Astrocyte (in vitro differentiated cells and primary cell): ENCODE measurements at regions not wholly inside any gene's neighbourhood (a gene's known extent, or its start where the extent isn't known, plus 50 kb on each side); places are given as distances from the start of the nearest gene placed in this dataset.

Source experiments
- DNase-seq: peaks from one replicate; pipeline ENCODE4 v3.0.0-alpha.2; 2010; ENCODE audit warnings: low read depth
- FAIRE-seq: peaks from 2 replicates; lab custom pipeline; 2011; peaks lifted over from hg19 to GRCh38; lab: Jason Lieb, UNC
- H2AFZ ChIP-seq: 2 replicates; pipeline ENCODE4 v1.6.0; 2012; ENCODE audit warnings: low read depth, low read length, inconsistent platforms
- H3K27ac ChIP-seq: 2 replicates; pipeline ENCODE4 v1.5.1; 2011; ENCODE audit warnings: low read depth, low read length, inconsistent platforms
- H3K27me3 ChIP-seq: 2 replicates; pipeline ENCODE4 v1.6.0; 2011; ENCODE audit warnings: low read length, inconsistent platforms; ENCODE audit not compliant: insufficient read depth
- H3K36me3 ChIP-seq: 2 replicates; pipeline ENCODE4 v1.5.1; 2011; ENCODE audit warnings: low read length, inconsistent platforms; ENCODE audit not compliant: insufficient read depth
- H3K4me1 ChIP-seq: 2 replicates; pipeline ENCODE4 v1.5.1; 2011; ENCODE audit warnings: low read length, inconsistent platforms; ENCODE audit not compliant: insufficient read depth
- H3K4me2 ChIP-seq: 2 replicates; pipeline ENCODE4 v1.6.0; 2012; ENCODE audit warnings: low read length, inconsistent platforms
- H3K4me3 ChIP-seq: 2 replicates; pipeline ENCODE4 v1.5.1; 2011; ENCODE audit warnings: low read depth, mild to moderate bottlenecking, low read length, inconsistent platforms; ENCODE audit not compliant: insufficient read depth
- H3K79me2 ChIP-seq: 2 replicates; pipeline ENCODE4 v1.6.0; 2012; ENCODE audit warnings: mild to moderate bottlenecking, low read length, inconsistent platforms; ENCODE audit not compliant: insufficient read depth
- H3K9ac ChIP-seq: 2 replicates; pipeline ENCODE4 v1.6.0; 2012; ENCODE audit warnings: mild to moderate bottlenecking, low read length, inconsistent platforms
- H3K9me3 ChIP-seq: 2 replicates; pipeline ENCODE4 v1.5.1; 2012; ENCODE audit warnings: low read depth, mild to moderate bottlenecking, low read length, inconsistent platforms; ENCODE audit not compliant: insufficient read depth
- H4K20me1 ChIP-seq: 2 replicates; pipeline ENCODE4 v1.6.0; 2012; ENCODE audit warnings: low read length, inconsistent platforms; ENCODE audit not compliant: insufficient read depth
- H3K27ac Mint-ChIP-seq: one replicate; pipeline ENCODE4 v1.8.0; 2021; ENCODE audit warnings: mild to moderate bottlenecking, mixed read lengths; ENCODE audit not compliant: unreplicated experiment
- H3K27me3 Mint-ChIP-seq: one replicate; pipeline ENCODE4 v1.8.0; 2021; ENCODE audit warnings: low read depth, mixed read lengths; ENCODE audit not compliant: unreplicated experiment
- H3K36me3 Mint-ChIP-seq: one replicate; pipeline ENCODE4 v1.8.0; 2021; ENCODE audit warnings: low read depth, mixed read lengths; ENCODE audit not compliant: unreplicated experiment
- H3K4me1 Mint-ChIP-seq: one replicate; pipeline ENCODE4 v1.8.0; 2021; ENCODE audit warnings: low read depth, mixed read lengths; ENCODE audit not compliant: unreplicated experiment
- H3K4me3 Mint-ChIP-seq: one replicate; pipeline ENCODE4 v1.8.0; 2021; ENCODE audit warnings: mild to moderate bottlenecking, moderate library complexity, mixed read lengths; ENCODE audit not compliant: unreplicated experiment
- H3K9me3 Mint-ChIP-seq: one replicate; pipeline ENCODE4 v1.8.0; 2021; ENCODE audit warnings: mild to moderate bottlenecking, mixed read lengths; ENCODE audit not compliant: unreplicated experiment
- EZH2 ChIP-seq: IDR thresholded peaks from 2 replicates; pipeline ENCODE4 v1.6.1; 2012; ENCODE audit warnings: mild to moderate bottlenecking, low read length, inconsistent platforms; ENCODE audit not compliant: insufficient read depth
- TF ChIP-seq, protein P1 (sequence below): IDR thresholded peaks from 2 replicates; pipeline ENCODE4 v1.5.1; 2011; ENCODE audit warnings: low read depth, mild to moderate bottlenecking, inconsistent platforms, low read length, moderate library complexity; ENCODE audit not compliant: insufficient read depth

DNA sequence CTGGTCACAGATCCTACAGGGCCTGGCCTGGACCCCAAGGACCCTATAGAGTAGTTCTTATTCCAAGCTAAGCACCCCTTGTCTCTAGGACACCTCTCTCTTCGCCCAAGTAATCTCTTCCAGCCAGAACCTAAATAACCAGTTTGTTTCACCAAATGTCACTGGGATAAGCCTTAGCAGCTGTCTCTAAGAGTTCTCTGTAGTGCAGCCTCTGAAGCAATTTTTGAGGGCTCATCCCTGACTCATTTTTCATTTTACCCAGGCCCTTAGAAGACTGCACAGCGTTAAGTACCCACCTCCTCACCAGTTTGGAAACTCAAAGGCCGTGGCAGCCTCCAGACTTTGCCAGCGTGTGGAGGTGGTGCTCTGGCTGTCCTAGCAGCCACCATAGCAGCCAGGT lies 290.1 kb upstream of the SIX2 start:
- Histone ChIP-seq H3K4me2 (no peak overlapping the region), H3K9ac (no peak overlapping the region), H3K36me3 (no peaks in the 10 kb centered on the region), H4K20me1 (no peaks in the 10 kb centered on the region), H3K79me2 (no peaks in the 10 kb centered on the region), H2AFZ (no peak overlapping the region), H3K4me3 (no peak overlapping the region), H3K4me1 (no peaks in the 10 kb centered on the region), H3K9me3 (no peaks in the 10 kb centered on the region), H3K27me3 (peaks cover 19% of the 10 kb centered on the region), H3K27ac (no peak overlapping the region)
- Mint-ChIP-seq H3K27ac (no peak overlapping the region), H3K36me3 (no peaks in the 10 kb centered on the region), H3K4me3 (no peak overlapping the region), H3K27me3 (peaks cover 42% of the 10 kb centered on the region), H3K4me1 (peaks cover 3% of the 10 kb centered on the region), H3K9me3 (peaks cover 9% of the 10 kb centered on the region)
- no peak for DNase-seq
- FAIRE-seq, result no peak
- TF ChIP-seq EZH2, result no peak
- TF ChIP-seq, protein P1, sequence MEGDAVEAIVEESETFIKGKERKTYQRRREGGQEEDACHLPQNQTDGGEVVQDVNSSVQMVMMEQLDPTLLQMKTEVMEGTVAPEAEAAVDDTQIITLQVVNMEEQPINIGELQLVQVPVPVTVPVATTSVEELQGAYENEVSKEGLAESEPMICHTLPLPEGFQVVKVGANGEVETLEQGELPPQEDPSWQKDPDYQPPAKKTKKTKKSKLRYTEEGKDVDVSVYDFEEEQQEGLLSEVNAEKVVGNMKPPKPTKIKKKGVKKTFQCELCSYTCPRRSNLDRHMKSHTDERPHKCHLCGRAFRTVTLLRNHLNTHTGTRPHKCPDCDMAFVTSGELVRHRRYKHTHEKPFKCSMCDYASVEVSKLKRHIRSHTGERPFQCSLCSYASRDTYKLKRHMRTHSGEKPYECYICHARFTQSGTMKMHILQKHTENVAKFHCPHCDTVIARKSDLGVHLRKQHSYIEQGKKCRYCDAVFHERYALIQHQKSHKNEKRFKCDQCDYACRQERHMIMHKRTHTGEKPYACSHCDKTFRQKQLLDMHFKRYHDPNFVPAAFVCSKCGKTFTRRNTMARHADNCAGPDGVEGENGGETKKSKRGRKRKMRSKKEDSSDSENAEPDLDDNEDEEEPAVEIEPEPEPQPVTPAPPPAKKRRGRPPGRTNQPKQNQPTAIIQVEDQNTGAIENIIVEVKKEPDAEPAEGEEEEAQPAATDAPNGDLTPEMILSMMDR, result no peak

DNA sequence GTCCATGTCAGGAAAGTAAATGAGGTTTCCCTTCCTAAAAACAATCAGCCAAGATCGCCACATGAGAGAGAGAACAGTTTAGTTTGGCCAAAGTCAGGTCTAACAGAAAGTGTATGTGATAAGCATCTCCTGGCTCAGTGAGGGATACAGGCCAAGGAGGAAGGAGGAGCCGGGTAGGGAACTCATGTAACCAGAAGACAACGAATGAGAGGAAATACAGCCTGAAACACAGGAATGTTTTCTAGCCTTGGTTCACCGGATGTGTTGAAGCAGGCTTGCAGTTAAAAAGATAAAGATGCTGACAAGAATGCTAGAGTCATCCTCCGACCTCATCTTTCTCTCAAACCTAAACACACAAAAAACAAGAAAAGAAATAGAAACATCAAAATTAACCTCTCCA lies 283.9 kb upstream of the SIX2 start:
- no peak overlapping the region for H3K27ac Mint-ChIP-seq
- no peak overlapping the region for H3K4me2 ChIP-seq
- no peaks in the 10 kb centered on the region for H3K4me1 ChIP-seq
- H3K27ac ChIP-seq, result no peak overlapping the region
- H3K4me3 ChIP-seq, result no peak overlapping the region
- H3K27me3 ChIP-seq, result no peaks in the 10 kb centered on the region
- no peaks in the 10 kb centered on the region for H3K36me3 Mint-ChIP-seq
- H3K79me2 ChIP-seq, result no peaks in the 10 kb centered on the region
- H3K9me3 ChIP-seq, result no peaks in the 10 kb centered on the region
- no peak overlapping the region for H3K4me3 Mint-ChIP-seq
- H3K27me3 Mint-ChIP-seq, result peaks cover 20% of the 10 kb centered on the region
- FAIRE-seq, result no peak
- H3K9me3 Mint-ChIP-seq, result peaks cover 2% of the 10 kb centered on the region
- no peak overlapping the region for H3K9ac ChIP-seq
- no peak overlapping the region for H2AFZ ChIP-seq
- no peaks in the 10 kb centered on the region for H3K36me3 ChIP-seq
- H4K20me1 ChIP-seq, result no peaks in the 10 kb centered on the region
- H3K4me1 Mint-ChIP-seq, result peaks cover 3% of the 10 kb centered on the region
- TF ChIP-seq EZH2, result no peak
- TF ChIP-seq, protein P1, result no peak
- no peak for DNase-seq

- no peak for FAIRE-seq
These were observed 282.0 kb upstream of the SIX2 start for GRCh38 chr2:45291296-45291701.

More at GRCh38 chr2:45291296-45291701, 282.0 kb upstream of the SIX2 start:
- Mint-ChIP-seq H3K27ac (no peak overlapping the region), H3K27me3 (peaks cover 22% of the 10 kb centered on the region), H3K36me3 (no peaks in the 10 kb centered on the region), H3K9me3 (peaks cover 2% of the 10 kb centered on the region), H3K4me1 (no peaks in the 10 kb centered on the region), H3K4me3 (no peak overlapping the region)
- Histone ChIP-seq H3K27ac (no peak overlapping the region), H3K9ac (no peak overlapping the region), H4K20me1 (no peaks in the 10 kb centered on the region), H3K4me2 (no peak overlapping the region), H3K27me3 (no peaks in the 10 kb centered on the region), H3K4me3 (no peak overlapping the region), H3K4me1 (no peaks in the 10 kb centered on the region), H3K79me2 (no peaks in the 10 kb centered on the region), H2AFZ (no peak overlapping the region), H3K36me3 (no peaks in the 10 kb centered on the region), H3K9me3 (no peaks in the 10 kb centered on the region)
- TF ChIP-seq EZH2, result no peak
- TF ChIP-seq, protein P1, result no peak
- DNase-seq, result no peak
